HS-5 (cell line): ENCODE measurements at regions not wholly inside any gene's neighbourhood (a gene's known extent, or its start where the extent isn't known, plus 50 kb on each side); places are given as distances from the start of the nearest gene placed in this dataset.

Source experiments
- DNase-seq: peaks from one replicate; pipeline ENCODE4 v3.0.0-alpha.2; 2012; ENCODE audit warnings: low read depth

- DNase-seq: no peak
Measured at GRCh38 chr14:101706509-101707067, 54.9 kb upstream of the PPP2R5C start.

GRCh38 chr14:101707068-101707842 is 54.3 kb upstream of the PPP2R5C start:
- peak; percentile 60 for DNase-seq

GRCh38 chr14:101707863-101708620 is 53.5 kb upstream of the PPP2R5C start:
- no peak for DNase-seq

- DNase-seq: no peak
Measured at GRCh38 chr14:101708853-101709532, 52.5 kb upstream of the PPP2R5C start.

GRCh38 chr14:101709533-101709881 is 52.0 kb upstream of the PPP2R5C start:
- no peak for DNase-seq

- no peak for DNase-seq
Measured at GRCh38 chr14:101709962-101710931, 51.3 kb upstream of the PPP2R5C start.

- no peak for DNase-seq
Measured at GRCh38 chr14:101711041-101711856, 50.3 kb upstream of the PPP2R5C start.
